Suprapubic skin (tissue), 3 donors: ENCODE measurements at regions not wholly inside any gene's neighbourhood (a gene's known extent, or its start where the extent isn't known, plus 50 kb on each side); places are given as distances from the start of the nearest gene placed in this dataset.

Experiments used
- EP300 ChIP-seq: sonication (generic); formaldehyde crosslinking; IDR thresholded peaks from one replicate; pipeline ENCODE4 v1.6.1; 2017; ENCODE audit warnings: antibody characterized with exemption
- POLR2A ChIP-seq, 2 donors: fragments of 450-650 bp; IDR thresholded peaks; one replicate each; pipeline ENCODE4 v1.6.1; 2017; ENCODE audit warnings: antibody characterized with exemption in 2 of 2, mild to moderate bottlenecking in 2 of 2, moderate library complexity in 2 of 2
- TF ChIP-seq, protein P1 (sequence below), 2 donors: fragments of 200-600 bp in 1 of 2; fragments of 450-650 bp in 1 of 2; sonication (generic) in 1 of 2; IDR thresholded peaks; one replicate each; pipeline ENCODE4 v1.5.1; 2016 to 2019; ENCODE audit warnings: antibody characterized with exemption in 2 of 2, mild to moderate bottlenecking in 1 of 2, moderate library complexity in 1 of 2

DNA sequence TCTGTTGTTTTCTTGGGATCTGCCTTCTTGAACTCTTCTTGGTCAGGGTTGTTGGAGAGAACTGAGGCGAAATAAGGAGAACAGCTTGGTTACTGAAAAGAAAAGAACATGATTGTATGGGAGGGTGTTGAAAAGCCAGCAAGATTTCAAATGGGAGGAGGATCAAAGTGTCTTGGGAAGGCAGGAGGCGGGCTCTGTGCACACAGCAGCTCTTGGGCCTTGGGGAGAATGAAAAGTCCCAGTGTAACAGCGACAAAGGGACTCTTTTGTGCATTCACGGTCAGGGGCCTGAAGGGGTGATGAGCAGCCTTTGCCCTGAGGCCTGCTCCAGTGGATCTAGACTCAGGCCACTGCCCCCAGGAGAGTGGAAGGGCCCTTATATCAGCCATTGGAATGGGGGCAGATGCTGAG, 135.4 kb downstream of the ADAMTS15 start:
- TF ChIP-seq, protein P1, sequence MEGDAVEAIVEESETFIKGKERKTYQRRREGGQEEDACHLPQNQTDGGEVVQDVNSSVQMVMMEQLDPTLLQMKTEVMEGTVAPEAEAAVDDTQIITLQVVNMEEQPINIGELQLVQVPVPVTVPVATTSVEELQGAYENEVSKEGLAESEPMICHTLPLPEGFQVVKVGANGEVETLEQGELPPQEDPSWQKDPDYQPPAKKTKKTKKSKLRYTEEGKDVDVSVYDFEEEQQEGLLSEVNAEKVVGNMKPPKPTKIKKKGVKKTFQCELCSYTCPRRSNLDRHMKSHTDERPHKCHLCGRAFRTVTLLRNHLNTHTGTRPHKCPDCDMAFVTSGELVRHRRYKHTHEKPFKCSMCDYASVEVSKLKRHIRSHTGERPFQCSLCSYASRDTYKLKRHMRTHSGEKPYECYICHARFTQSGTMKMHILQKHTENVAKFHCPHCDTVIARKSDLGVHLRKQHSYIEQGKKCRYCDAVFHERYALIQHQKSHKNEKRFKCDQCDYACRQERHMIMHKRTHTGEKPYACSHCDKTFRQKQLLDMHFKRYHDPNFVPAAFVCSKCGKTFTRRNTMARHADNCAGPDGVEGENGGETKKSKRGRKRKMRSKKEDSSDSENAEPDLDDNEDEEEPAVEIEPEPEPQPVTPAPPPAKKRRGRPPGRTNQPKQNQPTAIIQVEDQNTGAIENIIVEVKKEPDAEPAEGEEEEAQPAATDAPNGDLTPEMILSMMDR (IDR thresholded peaks at IDR 0.05), result no peak
- no peak for TF ChIP-seq EP300
- no peak for TF ChIP-seq POLR2A (IDR thresholded peaks at IDR 0.05)
